IMR-90 (cell line): ENCODE measurements at regions not wholly inside any gene's neighbourhood (a gene's known extent, or its start where the extent isn't known, plus 50 kb on each side); places are given as distances from the start of the nearest gene placed in this dataset.

Experiments used
- ATAC-seq: fragments of 200-7000 bp; cut with Tn5 transposase; 2 replicates; pipeline ENCODE4 v1.9.1; 2020; ENCODE audit warnings: low read depth, mild to moderate bottlenecking, moderate library complexity
- BruUV-seq: library from RNA; stranded (reverse); fragments of 400-500 nt; replicated peaks from 2 replicates; lab custom pipeline; 2021; lab: Mats Ljungman, UMichigan
- CTCF ChIA-PET: fragments of 300-600 bp; formaldehyde crosslinking; extraction: SDS; loops from one replicate; lab custom pipeline; 2021; ENCODE audit warnings: antibody characterized with exemption; lab: Yijun Ruan, JAX
- POLR2A ChIA-PET: fragments of 300-600 bp; sonication (Branson Sonifier 250); formaldehyde crosslinking; loops from one replicate; lab custom pipeline; 2022; ENCODE audit warnings: antibody characterized with exemption; ENCODE audit not compliant: unreplicated experiment; lab: Charles Lee
- DNase-seq: peaks from one replicate; pipeline ENCODE4 v3.0.0; 2013
- H2AFZ ChIP-seq: replicated peaks from 2 replicates; pipeline ENCODE3; 2013; ENCODE audit warnings: low read length, mild to moderate bottlenecking; ENCODE audit not compliant: poor library complexity
- H2AK5ac ChIP-seq: 2 replicates; pipeline ENCODE4 v1.6.1; 2013; ENCODE audit warnings: low read depth, low read length, inconsistent platforms
- H2AK9ac ChIP-seq: replicated peaks from 2 replicates; pipeline ENCODE3; 2013; ENCODE audit warnings: mild to moderate bottlenecking, low read depth, low read length, moderate library complexity; ENCODE audit not compliant: poor library complexity
- H2BK120ac ChIP-seq: 2 replicates; pipeline ENCODE4 v1.6.1; 2013; ENCODE audit warnings: low read depth, low read length, inconsistent platforms
- H2BK15ac ChIP-seq: 3 replicates; pipeline ENCODE4 v1.6.1; 2013; ENCODE audit warnings: low read depth, low read length, inconsistent platforms
- H2BK20ac ChIP-seq: 2 replicates; pipeline ENCODE4 v1.6.1; 2013; ENCODE audit warnings: low read depth, mild to moderate bottlenecking, inconsistent platforms, low read length, moderate library complexity
- H2BK5ac ChIP-seq: 2 replicates; pipeline ENCODE4 v1.6.1; 2013; ENCODE audit warnings: mild to moderate bottlenecking, low read depth, low read length, inconsistent platforms; ENCODE audit not compliant: poor library complexity, severe bottlenecking
- H3K14ac ChIP-seq: replicated peaks from 2 replicates; pipeline ENCODE4 v1.6.1; 2013; ENCODE audit warnings: low read depth, low read length, inconsistent platforms
- H3K18ac ChIP-seq: 2 replicates; pipeline ENCODE4 v1.6.1; 2013; ENCODE audit warnings: low read depth, low read length, control low read depth
- H3K23ac ChIP-seq: 2 replicates; pipeline ENCODE4 v1.6.1; 2013; ENCODE audit warnings: low read depth, low read length, inconsistent platforms
- H3K27ac ChIP-seq: 2 replicates; pipeline ENCODE4 v1.5.1; 2013; ENCODE audit warnings: mild to moderate bottlenecking, control low read depth, low read length; ENCODE audit not compliant: insufficient read depth
- H3K27me3 ChIP-seq: 2 replicates; pipeline ENCODE4 v1.6.1; 2013; ENCODE audit warnings: low read length; ENCODE audit not compliant: control insufficient read depth, insufficient read depth
- H3K36me3 ChIP-seq: 2 replicates; pipeline ENCODE4 v1.6.1; 2013; ENCODE audit warnings: low read length, mixed read lengths; ENCODE audit not compliant: control insufficient read depth, insufficient read depth
- H3K4ac ChIP-seq: 2 replicates; pipeline ENCODE4 v1.6.1; 2013; ENCODE audit warnings: low read depth, low read length, inconsistent platforms
- H3K4me1 ChIP-seq: 2 replicates; pipeline ENCODE4 v1.6.1; 2013; ENCODE audit warnings: low read length, mixed read lengths; ENCODE audit not compliant: control insufficient read depth, insufficient read depth
- H3K4me2 ChIP-seq: 2 replicates; pipeline ENCODE4 v1.6.1; 2013; ENCODE audit warnings: low read depth, mild to moderate bottlenecking, control low read depth, low read length, moderate library complexity
- H3K4me3 ChIP-seq: 2 replicates; pipeline ENCODE4 v1.5.1; 2013; ENCODE audit warnings: low read depth, mild to moderate bottlenecking, control low read depth, low read length, moderate library complexity; ENCODE audit not compliant: insufficient read depth
- H3K56ac ChIP-seq: 2 replicates; pipeline ENCODE4 v1.6.1; 2013; ENCODE audit warnings: low read length, inconsistent platforms; ENCODE audit not compliant: insufficient read depth; ENCODE audit errors: extremely low read depth
- H3K79me1 ChIP-seq, 2 experiments: 2 replicates each; pipeline ENCODE4 v1.6.1; 2013; ENCODE audit warnings: low read length in 2 of 2, inconsistent platforms in 1 of 2, low read depth in 1 of 2
- H3K9ac ChIP-seq: 2 replicates; pipeline ENCODE4 v1.6.1; 2013; ENCODE audit warnings: low read depth, low read length, control low read depth
- H3K9me1 ChIP-seq: 2 replicates; pipeline ENCODE4 v1.6.1; 2013; ENCODE audit warnings: low read length, inconsistent platforms; ENCODE audit not compliant: insufficient read depth
- H3K9me3 ChIP-seq: 2 replicates; pipeline ENCODE4 v1.6.1; 2013; ENCODE audit warnings: low read length; ENCODE audit not compliant: control insufficient read depth, insufficient read depth
- H4K20me1 ChIP-seq: 2 replicates; pipeline ENCODE4 v1.6.1; 2013; ENCODE audit warnings: low read length, inconsistent platforms; ENCODE audit not compliant: insufficient read depth
- H4K5ac ChIP-seq: 2 replicates; pipeline ENCODE4 v1.6.1; 2013; ENCODE audit warnings: mild to moderate bottlenecking, low read depth, low read length, control low read depth
- H4K8ac ChIP-seq, 2 experiments: 2 replicates each; pipeline ENCODE4 v1.6.1; 2013; ENCODE audit warnings: low read depth in 2 of 2, low read length in 2 of 2, control low read depth in 1 of 2, inconsistent platforms in 1 of 2
- H4K91ac ChIP-seq: 2 replicates; pipeline ENCODE4 v1.6.1; 2013; ENCODE audit warnings: low read depth, low read length, inconsistent platforms; ENCODE audit not compliant: insufficient read depth
- BHLHE40 ChIP-seq: fragments of 150-350 bp; IDR thresholded peaks from 2 replicates; pipeline ENCODE4 v1.6.1; 2016; ENCODE audit warnings: mild to moderate bottlenecking, low read depth, low read length
- CEBPB ChIP-seq: IDR thresholded peaks from 2 replicates; pipeline ENCODE4 v1.6.1; 2012; ENCODE audit warnings: low read depth, low read length, improper control_type of control experiment
- CHD1 ChIP-seq: IDR thresholded peaks from 2 replicates; pipeline ENCODE4 v1.6.1; 2012; ENCODE audit warnings: low read depth, low read length, improper control_type of control experiment
- CTCF ChIP-seq: conservative IDR thresholded peaks from 2 replicates; pipeline ENCODE4 v1.5.1; 2012; ENCODE audit warnings: mild to moderate bottlenecking, low read depth, low read length, improper control_type of control experiment
- ELK1 ChIP-seq: fragments of 150-350 bp; IDR thresholded peaks from 2 replicates; pipeline ENCODE4 v1.6.1; 2016; ENCODE audit warnings: low read depth, mild to moderate bottlenecking, low read length, moderate library complexity, borderline replicate concordance
- FOS ChIP-seq: fragments of 150-350 bp; IDR thresholded peaks from 2 replicates; pipeline ENCODE4 v1.6.1; 2016; ENCODE audit warnings: low read depth, low read length
- MAFK ChIP-seq: IDR thresholded peaks from 2 replicates; pipeline ENCODE4 v1.6.1; 2012; ENCODE audit warnings: low read depth, low read length, improper control_type of control experiment
- MXI1 ChIP-seq: IDR thresholded peaks from 2 replicates; pipeline ENCODE4 v1.6.1; 2012; ENCODE audit warnings: low read depth, mild to moderate bottlenecking, low read length, moderate library complexity, borderline replicate concordance
- NFE2L2 ChIP-seq: fragments of 150-350 bp; IDR thresholded peaks from 2 replicates; pipeline ENCODE4 v1.6.1; 2016; ENCODE audit warnings: low read depth, mild to moderate bottlenecking, low read length
- RCOR1 ChIP-seq: IDR thresholded peaks from 2 replicates; pipeline ENCODE4 v1.6.1; 2012; ENCODE audit warnings: mild to moderate bottlenecking, low read length, improper control_type of control experiment; ENCODE audit not compliant: insufficient replicate concordance
- RFX5 ChIP-seq: IDR thresholded peaks from 2 replicates; pipeline ENCODE4 v1.8.0; 2012; ENCODE audit warnings: low read depth, mild to moderate bottlenecking, low read length, moderate library complexity
- USF2 ChIP-seq: fragments of 150-350 bp; IDR thresholded peaks from 2 replicates; pipeline ENCODE4 v1.6.1; 2017; ENCODE audit warnings: mild to moderate bottlenecking, antibody characterized with exemption, low read length, low read depth
- WGBS, 2 experiments: methylation state at CpG; one replicate each; pipeline versions ENCODE4 v1.1.5 to v1.1.7; 2013; ENCODE audit warnings: missing lambda C conversion rate in 2 of 2; ENCODE audit not compliant: insufficient read length in 1 of 2; ENCODE audit errors: extremely low coverage in 2 of 2; 5-methylcytosine and 5-hydroxymethylcytosine counted together
- dilution Hi-C: fragments of 300-500 bp; cut with HindIII; formaldehyde crosslinking; loops from one replicate; pipeline ENCODE4 v1.14.3; 2018; ENCODE audit warnings: low sequenced_read_pairs; ENCODE audit not compliant: unreplicated experiment
- in situ Hi-C: fragments of 300-500 bp; cut with MboI; formaldehyde crosslinking; loops from 3 replicates; pipeline ENCODE4 v1.14.3; 2019; ENCODE audit warnings: low sequenced_read_pairs, inconsistent platforms, mixed read lengths
- intact Hi-C: fragments of 100-400 bp; cut with micrococcal nuclease; formaldehyde crosslinking; loops from 2 replicates; pipeline ENCODE4 v1.10.0; 2022

GRCh38 chr4:19437008-19437407 is 814.7 kb upstream of the SLIT2 start:
- ATAC-seq: no peak
- no peak overlapping the region for H2BK120ac ChIP-seq
- no TSS peak for BruUV-seq

More at GRCh38 chr4:19437008-19437407, 814.7 kb upstream of the SLIT2 start:
- Histone ChIP-seq H3K27me3 (no peaks in the 10 kb centered on the region), H3K23ac (no peak overlapping the region), H3K4ac (no peak overlapping the region), H2AFZ (no peak overlapping the region), H4K20me1 (no peaks in the 10 kb centered on the region; the same call in 1 of the 2 replicates), H3K79me1 (no peaks in the 10 kb centered on the region), H3K14ac (no peak overlapping the region), H3K9me1 (no peaks in the 10 kb centered on the region), H3K4me1 (peaks cover 2% of the 10 kb centered on the region; the same call in 1 of the 2 replicates), H2AK9ac (no peak overlapping the region), H3K9me3 (peaks cover 5% of the 10 kb centered on the region), H2BK5ac (no peak overlapping the region), H3K4me3 (no peak overlapping the region), H2AK5ac (no peak overlapping the region), H2BK15ac (no peak overlapping the region), H3K9ac (no peak overlapping the region), H4K5ac (no peak overlapping the region), H2BK20ac (no peak overlapping the region), H4K8ac (no peak overlapping the region), H3K18ac (no peak overlapping the region), H3K56ac (no peak overlapping the region), H3K4me2 (no peak overlapping the region), H3K36me3 (no peaks in the 10 kb centered on the region), H3K27ac (no peak overlapping the region), H4K91ac (no peak overlapping the region)
- POLR2A ChIA-PET: no interaction called here
- CTCF ChIA-PET: no interaction called here
- in situ Hi-C loops (no loop called here), intact Hi-C loops (no loop called here), dilution Hi-C loops (no loop called here)
- WGBS, 2 experiments: no CpG with 5 or more reads among the region's 2 CpGs
- no peak for TF ChIP-seq NFE2L2
- no peak for TF ChIP-seq CEBPB
- no peak for TF ChIP-seq MAFK
- no peak for TF ChIP-seq FOS
- TF ChIP-seq RFX5: no peak
- no peak for TF ChIP-seq CHD1
- no peak for TF ChIP-seq BHLHE40
- no peak for TF ChIP-seq MXI1
- no peak for TF ChIP-seq CTCF
- no peak for TF ChIP-seq USF2
- TF ChIP-seq ELK1: no peak
- TF ChIP-seq RCOR1: no peak
- DNase-seq: no peak
